ENCODE measurements at regions not wholly inside any gene's neighbourhood (a gene's known extent, or its start where the extent isn't known, plus 50 kb on each side); places are given as distances from the start of the nearest gene placed in this dataset.

GRCh38 chr13:50466456-50466855 lies 377.0 kb downstream of the DLEU7 start:
- CTCF ChIA-PET: no interaction called here
- Histone ChIP-seq H2AFZ (replicated peaks; ENCODE audit: low read length, poor library complexity) (no peak overlapping the region), H3K27me3 (ENCODE audit: control insufficient read depth, insufficient read depth, low read length) (peaks cover 12% of the 10 kb centered on the region), H2BK20ac (ENCODE audit: low read depth, low read length) (no peak overlapping the region), H3K9ac (ENCODE audit: low read depth, low read length) (no peak overlapping the region), H3K4me3 (ENCODE audit: insufficient read depth, low read depth, low read length) (no peak overlapping the region), H3K36me3 (ENCODE audit: control insufficient read depth, insufficient read depth, low read length) (no peaks in the 10 kb centered on the region), H2AK9ac (replicated peaks; ENCODE audit: low read depth, low read length, poor library complexity) (no peak overlapping the region), H2BK15ac (ENCODE audit: low read depth, low read length) (no peak overlapping the region), H3K79me1 (ENCODE audit: low read depth in 1 of 2, low read length in 2 of 2) (no peaks in the 10 kb centered on the region), H3K18ac (ENCODE audit: low read depth, low read length) (no peak overlapping the region), H3K23ac (ENCODE audit: low read depth, low read length) (no peak overlapping the region), H3K27ac (ENCODE audit: insufficient read depth, low read length) (no peak overlapping the region), H2BK5ac (ENCODE audit: low read depth, low read length, poor library complexity, severe bottlenecking) (no peak overlapping the region), H4K91ac (ENCODE audit: insufficient read depth, low read depth, low read length) (no peak overlapping the region), H3K56ac (ENCODE audit: extremely low read depth, insufficient read depth, low read length) (no peak overlapping the region), H3K4me1 (ENCODE audit: control insufficient read depth, insufficient read depth, low read length) (no peaks in the 10 kb centered on the region), H3K9me1 (ENCODE audit: insufficient read depth, low read length) (no peaks in the 10 kb centered on the region), H2BK120ac (ENCODE audit: low read depth, low read length) (no peak overlapping the region), H3K14ac (replicated peaks; ENCODE audit: low read depth, low read length) (no peak overlapping the region), H3K9me3 (ENCODE audit: control insufficient read depth, insufficient read depth, low read length) (no peaks in the 10 kb centered on the region; the same call in 1 of the 2 replicates), H4K8ac (ENCODE audit: low read depth in 2 of 2, low read length in 2 of 2) (no peak overlapping the region), H4K5ac (ENCODE audit: low read depth, low read length) (no peak overlapping the region), H3K4ac (ENCODE audit: low read depth, low read length) (no peak overlapping the region), H4K20me1 (ENCODE audit: insufficient read depth, low read length) (no peaks in the 10 kb centered on the region), H2AK5ac (ENCODE audit: low read depth, low read length) (no peak overlapping the region), H3K4me2 (ENCODE audit: low read depth, low read length) (no peak overlapping the region)
- intact Hi-C loops (cut with micrococcal nuclease) (no loop called here), dilution Hi-C loops (cut with HindIII; ENCODE audit: low sequenced_read_pairs, unreplicated experiment) (no loop called here), in situ Hi-C loops (cut with MboI; ENCODE audit: low sequenced_read_pairs) (no loop called here)
- WGBS, 2 experiments (ENCODE audit: extremely low coverage in 2 of 2, insufficient read length in 1 of 2): no CpG with 5 or more reads among the region's 6 CpGs
- ATAC-seq (ENCODE audit: low read depth) (no peak), DNase-seq (no peak)
- POLR2A ChIA-PET (ENCODE audit: unreplicated experiment): no interaction called here
- BruUV-seq (replicated peaks): no TSS peak
- TF ChIP-seq RAD21 (IDR thresholded peaks at IDR 0.05; ENCODE audit: low read length) (no peak), MAZ (IDR thresholded peaks at IDR 0.05; ENCODE audit: borderline replicate concordance, low read depth, low read length) (no peak), RFX5 (IDR thresholded peaks at IDR 0.05; ENCODE audit: low read depth, low read length) (no peak), MXI1 (IDR thresholded peaks at IDR 0.05; ENCODE audit: borderline replicate concordance, low read depth, low read length) (no peak), FOS (IDR thresholded peaks at IDR 0.05; ENCODE audit: low read depth, low read length) (no peak), NFE2L2 (IDR thresholded peaks at IDR 0.05; ENCODE audit: low read depth, low read length) (no peak), CHD1 (IDR thresholded peaks at IDR 0.05; ENCODE audit: low read depth, low read length) (no peak), POLR2A (IDR thresholded peaks at IDR 0.05; ENCODE audit: low read depth, low read length) (no peak)
